ENCODE measurements at regions not wholly inside any gene's neighbourhood (a gene's known extent, or its start where the extent isn't known, plus 50 kb on each side); places are given as distances from the start of the nearest gene placed in this dataset.
"Not testable (repeated sequence)": the region's sequence is repeated elsewhere in the genome, so short reads cannot be mapped to it uniquely, and the experiment has no call there.

GRCh38 chr6:26754212-26754611, 94.7 kb upstream of the ZNF322 start:
- H3K4me3 ChIP-seq (ENCODE audit: low read depth, low read length) = no peak overlapping the region
- DNase-seq = no peak
- TF ChIP-seq, protein P1, sequence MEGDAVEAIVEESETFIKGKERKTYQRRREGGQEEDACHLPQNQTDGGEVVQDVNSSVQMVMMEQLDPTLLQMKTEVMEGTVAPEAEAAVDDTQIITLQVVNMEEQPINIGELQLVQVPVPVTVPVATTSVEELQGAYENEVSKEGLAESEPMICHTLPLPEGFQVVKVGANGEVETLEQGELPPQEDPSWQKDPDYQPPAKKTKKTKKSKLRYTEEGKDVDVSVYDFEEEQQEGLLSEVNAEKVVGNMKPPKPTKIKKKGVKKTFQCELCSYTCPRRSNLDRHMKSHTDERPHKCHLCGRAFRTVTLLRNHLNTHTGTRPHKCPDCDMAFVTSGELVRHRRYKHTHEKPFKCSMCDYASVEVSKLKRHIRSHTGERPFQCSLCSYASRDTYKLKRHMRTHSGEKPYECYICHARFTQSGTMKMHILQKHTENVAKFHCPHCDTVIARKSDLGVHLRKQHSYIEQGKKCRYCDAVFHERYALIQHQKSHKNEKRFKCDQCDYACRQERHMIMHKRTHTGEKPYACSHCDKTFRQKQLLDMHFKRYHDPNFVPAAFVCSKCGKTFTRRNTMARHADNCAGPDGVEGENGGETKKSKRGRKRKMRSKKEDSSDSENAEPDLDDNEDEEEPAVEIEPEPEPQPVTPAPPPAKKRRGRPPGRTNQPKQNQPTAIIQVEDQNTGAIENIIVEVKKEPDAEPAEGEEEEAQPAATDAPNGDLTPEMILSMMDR (IDR thresholded peaks at IDR 0.05; ENCODE audit: low read depth, low read length) = no peak

GRCh38 chr6:26754801-26755200, 95.3 kb upstream of the ZNF322 start:
- H3K4me3 ChIP-seq (ENCODE audit: low read depth, low read length); H3K27me3 ChIP-seq: not testable (repeated sequence)

More at GRCh38 chr6:26754212-26754611, 94.7 kb upstream of the ZNF322 start:
- no peaks in the 10 kb centered on the region for H3K36me3 ChIP-seq
- no peaks in the 10 kb centered on the region for H3K27me3 ChIP-seq
- H3K9me3 ChIP-seq = no peaks in the 10 kb centered on the region
- no peaks in the 10 kb centered on the region for H3K4me1 ChIP-seq

DNA sequence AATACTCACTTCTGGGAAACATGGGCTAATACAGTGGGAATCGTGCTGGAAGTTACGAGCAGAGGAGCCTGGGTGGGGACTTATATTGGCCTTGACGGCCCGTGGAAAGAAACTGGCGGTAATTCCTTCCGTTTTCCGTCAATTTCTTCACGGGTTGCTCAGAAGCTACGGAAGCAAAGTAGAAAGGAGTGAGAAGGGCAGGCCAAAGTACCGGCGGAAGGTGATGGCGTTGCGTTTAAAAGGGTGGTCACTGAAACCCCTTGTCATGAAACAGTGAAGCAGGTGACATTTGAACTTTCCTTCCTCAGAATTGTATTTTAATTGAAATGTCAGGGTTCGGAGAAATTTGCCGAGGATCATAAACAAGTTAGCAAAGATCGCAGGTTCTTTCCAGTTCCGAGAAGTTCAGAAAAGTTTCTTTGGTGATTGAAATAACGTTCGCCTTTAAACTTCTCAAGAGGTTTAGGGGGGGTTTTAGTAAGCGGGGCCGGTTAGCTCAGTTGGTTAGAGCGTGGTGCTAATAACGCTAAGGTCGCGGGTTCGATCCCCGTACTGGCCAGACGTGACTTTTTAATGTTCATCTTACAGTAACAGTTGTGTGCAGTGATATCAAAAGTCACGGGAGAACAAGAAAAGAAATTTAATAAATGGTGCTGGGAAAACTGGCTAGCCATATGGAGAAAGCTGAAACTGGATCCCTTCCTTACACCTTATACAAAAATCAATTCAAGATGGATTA, 96.7 kb upstream of the ZNF322 start:
- not testable (repeated sequence) for H3K4me3 ChIP-seq (ENCODE audit: low read depth, low read length); H3K27me3 ChIP-seq; H3K36me3 ChIP-seq; DNase-seq; H3K4me1 ChIP-seq; H3K9me3 ChIP-seq

More at GRCh38 chr6:26754801-26755200, 95.3 kb upstream of the ZNF322 start:
- not testable (repeated sequence) for DNase-seq, H3K4me1 ChIP-seq, H3K36me3 ChIP-seq, H3K9me3 ChIP-seq

GRCh38 chr6:26766203-26766902, 106.8 kb upstream of the ZNF322 start:
- H3K4me1 ChIP-seq = not testable (repeated sequence)

DNA sequence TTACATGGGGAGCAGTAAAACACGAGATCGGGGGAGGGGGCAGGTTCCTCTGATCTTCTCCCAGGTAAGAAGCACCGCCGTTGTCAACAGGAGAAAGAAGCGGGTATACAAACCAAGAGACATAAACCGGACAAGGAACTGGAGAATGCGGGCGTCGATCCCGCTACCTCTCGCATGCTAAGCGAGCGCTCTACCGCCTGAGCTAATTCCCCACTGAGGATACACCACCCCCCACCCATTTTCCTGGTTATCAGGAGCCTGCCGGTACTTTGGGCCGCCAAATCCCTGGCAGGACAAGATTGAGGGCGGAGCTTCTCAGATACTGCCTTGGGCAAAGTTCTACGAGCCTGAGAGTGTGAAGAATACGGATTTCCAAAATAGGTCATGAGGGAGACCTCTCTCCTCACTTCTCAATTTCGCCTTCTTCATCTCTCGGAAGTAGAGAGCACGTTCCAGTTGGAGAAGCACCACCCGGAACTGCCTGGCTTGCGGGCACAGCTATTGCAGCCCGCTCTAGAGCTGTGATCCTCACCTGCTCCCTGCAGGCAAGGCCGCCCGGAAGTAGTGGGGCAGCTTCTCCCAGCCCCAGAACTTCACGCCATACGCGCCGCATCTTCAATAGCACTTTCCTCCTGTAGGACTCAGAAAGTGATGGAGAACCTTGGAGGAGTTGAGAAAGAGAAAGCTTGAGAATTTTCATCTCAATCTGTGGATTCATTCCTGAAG, 111.6 kb upstream of the ZNF322 start:
- not testable (repeated sequence) for H3K9me3 ChIP-seq; DNase-seq; H3K36me3 ChIP-seq; H3K4me1 ChIP-seq; H3K27me3 ChIP-seq; H3K4me3 ChIP-seq (ENCODE audit: low read depth, low read length)

More at GRCh38 chr6:26766203-26766902, 106.8 kb upstream of the ZNF322 start:
- not testable (repeated sequence) for H3K4me3 ChIP-seq (ENCODE audit: low read depth, low read length); DNase-seq; H3K9me3 ChIP-seq; H3K27me3 ChIP-seq; H3K36me3 ChIP-seq

- H3K4me3 ChIP-seq (ENCODE audit: low read depth, low read length); H3K27me3 ChIP-seq; H3K36me3 ChIP-seq; H3K4me1 ChIP-seq; DNase-seq; H3K9me3 ChIP-seq: not testable (repeated sequence)
These were observed 113.9 kb upstream of the ZNF322 start for GRCh38 chr6:26773414-26773813.

GRCh38 chr6:26780563-26780962, 121.0 kb upstream of the ZNF322 start:
- H3K9me3 ChIP-seq = not testable (repeated sequence)

DNA sequence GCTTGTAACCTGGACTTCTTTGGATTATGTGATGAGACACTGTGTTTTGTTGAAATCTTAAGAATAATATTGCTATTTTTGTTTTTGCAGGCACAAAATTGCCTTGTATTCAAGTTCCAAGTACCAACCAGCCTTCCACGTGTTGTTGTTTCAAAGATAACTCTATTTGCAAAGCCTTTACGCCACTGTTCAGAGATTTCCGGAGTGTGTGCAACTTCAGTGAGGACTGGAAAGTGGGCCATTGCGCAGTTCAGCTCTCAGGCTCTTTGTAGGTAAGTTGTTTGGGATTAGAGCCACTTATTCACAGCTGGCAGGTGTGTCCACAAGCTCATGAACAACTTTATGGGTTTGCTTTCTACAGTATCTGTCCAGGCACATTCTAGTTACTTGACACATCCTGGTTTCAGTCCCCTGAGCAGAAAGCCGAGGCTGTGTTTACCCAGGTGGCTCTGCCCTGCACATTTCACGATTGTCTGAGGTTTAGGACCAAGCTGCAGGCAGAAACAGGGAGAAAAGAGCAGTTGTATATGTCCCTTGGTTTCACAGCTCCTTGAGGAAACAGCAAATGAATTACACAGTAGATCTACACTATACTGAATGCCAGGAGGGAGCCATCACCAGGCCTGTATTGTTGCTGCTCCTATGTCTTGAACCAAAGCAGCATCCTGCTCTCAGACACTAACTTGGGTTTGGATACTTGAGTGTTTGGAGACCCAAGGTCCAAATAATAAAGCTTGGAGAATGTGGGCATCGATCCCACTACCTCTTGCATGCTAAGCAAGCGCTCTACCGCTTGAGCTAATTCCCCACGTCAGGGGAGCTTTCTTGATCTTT, 136.1 kb upstream of the ZNF322 start:
- not testable (repeated sequence) for H3K4me1 ChIP-seq; H3K9me3 ChIP-seq; H3K4me3 ChIP-seq (ENCODE audit: low read depth, low read length); DNase-seq; H3K27me3 ChIP-seq; H3K36me3 ChIP-seq

More at GRCh38 chr6:26780563-26780962, 121.0 kb upstream of the ZNF322 start:
- not testable (repeated sequence) for DNase-seq; H3K36me3 ChIP-seq; H3K27me3 ChIP-seq; H3K4me3 ChIP-seq (ENCODE audit: low read depth, low read length); H3K4me1 ChIP-seq

DNA sequence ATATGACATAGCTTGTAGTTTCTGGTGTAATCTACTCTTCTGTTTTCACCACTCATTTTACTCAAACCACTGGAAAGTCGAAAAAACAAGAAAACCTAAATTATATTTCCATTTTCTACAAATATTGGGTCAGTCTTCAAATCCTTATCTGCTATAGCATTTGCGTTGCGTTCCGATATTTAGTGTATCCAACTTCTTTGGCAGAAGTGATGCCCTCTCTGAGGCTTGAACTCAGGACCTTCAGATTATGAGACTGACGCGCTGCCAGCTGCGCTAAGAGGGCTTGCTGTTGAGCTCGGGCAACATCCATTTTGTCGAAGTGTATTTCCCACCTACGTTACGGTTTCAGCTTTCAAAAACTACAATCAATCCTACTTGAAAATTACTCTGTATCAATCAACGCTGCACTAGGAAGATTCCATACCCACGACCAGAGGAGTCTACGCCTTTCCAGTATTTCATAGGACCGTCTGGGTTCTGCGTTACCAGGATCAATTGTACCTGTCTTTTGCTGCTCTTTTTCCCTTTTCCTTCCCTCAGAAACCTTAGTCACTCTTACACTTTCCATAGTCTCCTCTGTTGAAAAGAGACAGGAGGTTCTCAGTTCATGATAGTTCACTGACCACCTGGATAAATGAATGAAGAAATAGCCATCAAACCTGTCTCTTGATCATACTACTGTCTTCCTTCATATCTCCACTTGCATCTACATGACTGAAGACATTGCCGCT, 140.5 kb upstream of the ZNF322 start:
- DNase-seq; H3K9me3 ChIP-seq; H3K4me1 ChIP-seq; H3K36me3 ChIP-seq; H3K27me3 ChIP-seq; H3K4me3 ChIP-seq (ENCODE audit: low read depth, low read length): not testable (repeated sequence)

GRCh38 chr6:26803762-26804161, 144.2 kb upstream of the ZNF322 start:
- H3K9me3 ChIP-seq; DNase-seq; H3K4me1 ChIP-seq; H3K27me3 ChIP-seq; H3K36me3 ChIP-seq; H3K4me3 ChIP-seq (ENCODE audit: low read depth, low read length): not testable (repeated sequence)

- H3K27me3 ChIP-seq; DNase-seq; H3K36me3 ChIP-seq; H3K4me3 ChIP-seq (ENCODE audit: low read depth, low read length); H3K9me3 ChIP-seq; H3K4me1 ChIP-seq: not testable (repeated sequence)
These were observed 152.1 kb upstream of the ZNF322 start for GRCh38 chr6:26811486-26812116.

GRCh38 chr6:26818640-26819225, 159.2 kb upstream of the ZNF322 start:
- not testable (repeated sequence) for H3K36me3 ChIP-seq; H3K9me3 ChIP-seq; H3K27me3 ChIP-seq; H3K4me3 ChIP-seq (ENCODE audit: low read depth, low read length); H3K4me1 ChIP-seq; DNase-seq

GRCh38 chr6:26827965-26828364, 168.4 kb upstream of the ZNF322 start:
- not testable (repeated sequence) for H3K27me3 ChIP-seq; H3K4me1 ChIP-seq; DNase-seq; H3K9me3 ChIP-seq; H3K4me3 ChIP-seq (ENCODE audit: low read depth, low read length); H3K36me3 ChIP-seq

All from BE2C (cell line).